Germinal center (tissue), 1 donor: ENCODE measurements at regions not wholly inside any gene's neighbourhood (a gene's known extent, or its start where the extent isn't known, plus 50 kb on each side); places are given as distances from the start of the nearest gene placed in this dataset.

Experiments
- DNase-seq: peaks from one replicate; pipeline ENCODE4 v3.0.0; 2012; ENCODE audit warnings: mixed read lengths, low spot score

DNA sequence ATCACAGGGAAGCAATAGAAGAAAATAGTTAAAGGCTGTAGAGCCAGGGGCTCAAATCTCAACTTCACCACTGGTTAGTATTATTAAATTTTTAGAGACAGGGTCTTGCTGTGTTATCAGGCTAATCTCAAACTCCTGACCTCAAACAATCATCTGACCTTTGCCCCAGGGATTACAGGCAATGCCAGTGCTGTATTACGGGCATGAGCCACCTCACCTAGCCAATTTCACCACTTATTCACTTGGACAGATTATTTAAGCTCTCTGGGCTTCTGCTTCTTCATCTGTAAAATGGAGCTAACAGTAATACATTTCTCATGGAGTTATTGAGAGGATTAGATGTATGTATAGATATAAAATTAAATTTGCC lies 155.9 kb upstream of the KLF4 start:
- no peak for DNase-seq

DNA sequence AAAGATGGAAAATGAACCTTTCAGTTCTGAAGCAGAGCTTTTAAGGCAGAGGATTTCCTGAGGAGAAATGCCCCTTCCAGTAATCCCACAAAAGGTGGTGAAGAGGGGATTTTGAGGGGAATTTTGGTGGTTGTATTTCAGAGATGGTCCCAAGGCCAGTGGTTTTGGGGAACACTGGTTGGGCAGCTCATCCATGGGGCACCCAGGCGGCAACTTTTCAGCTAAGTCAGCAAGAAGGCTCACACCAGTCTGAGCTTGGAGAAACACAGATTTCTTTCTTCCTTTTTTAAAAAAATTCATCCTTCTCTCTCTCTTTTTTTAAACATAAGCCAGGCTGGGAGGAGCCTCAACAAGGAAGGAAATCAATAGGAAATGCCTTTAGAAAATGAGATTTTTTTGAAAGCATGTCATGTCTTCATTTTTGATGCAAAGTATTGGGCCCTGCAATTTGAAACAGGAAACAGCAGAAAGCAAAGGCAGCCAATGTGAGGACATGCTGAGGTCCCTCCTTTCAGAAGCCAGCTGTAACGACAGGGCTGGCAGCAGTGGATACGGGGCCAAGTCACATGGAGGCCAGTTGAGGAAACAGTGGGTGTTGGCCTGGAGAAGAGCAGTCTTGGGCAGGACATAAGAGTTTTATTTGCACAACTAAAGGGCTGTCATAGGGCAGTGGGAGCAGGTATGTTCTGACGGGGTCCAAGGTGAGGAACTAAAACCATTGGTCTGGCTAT lies 155.3 kb upstream of the KLF4 start:
- DNase-seq: no peak

DNA sequence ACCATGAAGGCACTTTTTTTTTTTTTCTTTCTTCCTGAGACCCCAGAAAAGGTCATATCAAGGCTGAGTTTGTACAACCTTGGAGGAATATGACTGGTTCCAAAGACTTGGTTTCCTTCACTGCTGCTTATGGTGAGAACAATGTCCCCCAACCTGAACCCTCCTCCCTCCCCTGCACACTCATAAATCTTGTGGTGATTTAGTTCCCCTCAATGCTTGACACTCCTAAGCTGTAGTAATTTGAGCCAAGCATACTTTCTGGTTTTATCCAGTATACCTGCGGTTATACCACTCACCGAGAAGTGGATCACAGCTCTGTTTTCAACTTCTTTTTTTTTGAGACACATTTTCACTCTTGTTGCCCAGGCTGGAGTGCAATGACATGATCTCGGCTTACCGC lies 149.9 kb upstream of the KLF4 start:
- no peak for DNase-seq

DNA sequence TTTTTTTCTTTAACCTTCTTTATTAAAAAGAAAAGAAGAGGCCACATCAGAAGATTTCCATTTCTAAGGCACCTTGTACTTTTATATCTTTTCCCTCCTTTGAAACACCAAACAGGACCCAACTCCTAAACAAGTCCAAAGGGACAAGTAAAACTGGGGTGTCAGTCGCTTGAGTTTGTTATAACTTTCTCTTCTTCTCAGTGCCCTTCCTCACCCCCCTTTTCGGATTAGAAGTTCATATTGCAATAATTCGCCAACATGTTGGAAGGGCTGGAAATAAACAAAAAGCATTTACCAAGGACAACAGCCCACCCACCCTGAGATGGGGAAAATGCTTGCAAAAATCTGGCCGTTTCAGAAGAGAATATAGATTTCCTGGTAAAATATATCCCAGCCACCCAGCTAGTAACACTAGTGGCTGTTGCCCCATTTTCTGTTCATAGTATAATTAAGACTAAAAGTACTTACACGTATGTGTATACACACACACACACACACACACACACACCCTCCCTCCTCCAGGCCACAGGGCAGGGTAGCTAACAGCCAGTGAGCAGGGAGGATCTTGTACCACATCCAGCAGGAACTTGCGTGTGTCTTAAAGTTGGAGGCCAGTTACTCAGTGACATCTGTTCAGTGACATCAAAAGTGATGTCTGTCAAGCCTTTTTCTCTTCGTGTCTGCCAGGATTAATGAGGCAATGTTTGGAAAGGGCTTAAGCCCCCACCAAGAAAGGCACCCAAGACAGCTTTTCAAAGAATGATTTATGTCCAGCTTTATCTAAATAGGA lies 149.1 kb upstream of the KLF4 start:
- DNase-seq: no peak

DNA sequence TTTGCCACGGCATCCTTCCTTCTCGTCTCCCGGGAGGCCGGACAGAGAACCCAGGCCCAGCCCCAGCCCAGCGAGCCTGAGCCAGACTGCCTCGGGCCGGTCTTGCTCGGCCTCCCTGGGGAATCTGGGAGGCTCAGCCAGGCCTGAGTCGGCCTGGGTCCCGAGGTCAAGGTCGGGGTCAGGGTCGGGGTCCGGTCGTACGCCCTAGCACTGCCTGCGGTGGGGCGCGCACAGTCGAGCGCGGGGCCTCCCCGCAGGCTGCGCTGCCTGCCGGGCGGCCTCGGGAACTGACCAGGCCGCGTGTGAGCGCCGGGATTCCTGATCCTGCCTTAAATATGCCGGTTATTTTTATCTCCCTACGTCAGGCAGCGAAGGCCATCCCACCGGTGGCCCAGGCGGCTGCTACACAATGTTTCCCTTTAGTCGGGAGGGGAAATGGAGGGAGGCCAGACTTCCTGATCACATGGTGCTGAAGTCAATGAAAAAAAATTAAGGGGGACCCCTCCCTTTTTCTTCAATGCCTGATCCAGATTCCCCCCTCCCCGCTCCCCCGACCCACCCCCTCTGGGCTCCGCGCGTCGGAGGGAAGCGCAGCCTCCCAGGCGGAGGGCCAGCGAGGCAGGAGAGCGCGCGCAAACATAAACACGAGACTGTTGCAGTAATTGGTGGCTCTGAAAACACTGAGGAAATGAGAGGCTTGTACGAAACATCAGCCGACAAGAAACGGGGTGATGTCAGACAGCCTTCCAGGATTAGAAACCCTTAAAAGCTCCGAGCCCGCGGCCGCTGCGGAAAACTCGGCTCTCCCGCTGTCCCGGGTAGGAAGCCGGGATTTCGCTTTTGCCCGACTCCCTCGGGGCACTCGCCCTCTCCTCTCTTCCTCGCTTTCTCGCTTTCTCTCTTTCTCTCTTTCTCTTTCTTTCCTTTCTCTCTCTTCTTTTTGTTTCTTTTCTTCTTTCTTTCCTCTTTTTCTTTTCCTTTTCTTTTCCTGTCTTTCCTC lies 148.2 kb upstream of the KLF4 start:
- peak; percentile 8 for DNase-seq

DNA sequence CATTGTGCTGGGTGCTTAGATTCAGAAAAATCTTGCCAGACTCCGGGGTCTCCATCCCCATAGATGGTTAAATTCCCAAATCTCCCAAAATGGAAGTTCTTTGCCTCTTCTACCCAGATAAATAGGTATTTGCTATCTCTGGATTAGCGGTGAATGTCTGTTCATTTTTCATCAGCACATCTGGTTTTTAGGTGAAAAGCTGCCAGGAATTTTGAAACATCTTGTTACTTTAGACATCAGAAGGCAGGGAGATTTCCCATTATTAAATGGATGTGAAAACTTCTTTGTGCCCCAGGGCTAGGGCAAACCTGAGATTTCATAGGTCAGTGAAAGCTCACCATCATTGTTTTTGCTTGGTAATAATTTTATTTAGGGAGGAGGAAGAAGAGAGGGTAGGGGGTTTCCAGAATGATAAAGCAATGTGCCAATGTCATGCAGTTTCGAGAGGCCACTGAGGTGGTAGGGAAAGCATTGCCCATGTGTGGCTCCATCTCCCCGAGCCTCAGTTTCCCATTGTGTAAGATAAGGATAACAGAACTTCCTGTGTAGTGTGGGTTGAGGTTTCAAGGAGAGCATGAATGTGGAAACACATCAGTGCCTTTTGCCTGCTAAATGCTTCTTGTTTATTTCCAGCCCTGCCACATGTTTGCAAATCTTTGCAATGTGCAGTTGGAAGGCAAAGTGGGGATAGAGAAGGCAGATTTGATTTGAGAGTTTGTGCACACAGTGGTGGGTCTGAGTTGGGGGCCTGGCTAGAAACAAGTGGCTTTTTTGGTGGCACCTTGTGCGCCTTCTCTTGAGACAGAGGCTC lies 147.2 kb upstream of the KLF4 start:
- no peak for DNase-seq

DNA sequence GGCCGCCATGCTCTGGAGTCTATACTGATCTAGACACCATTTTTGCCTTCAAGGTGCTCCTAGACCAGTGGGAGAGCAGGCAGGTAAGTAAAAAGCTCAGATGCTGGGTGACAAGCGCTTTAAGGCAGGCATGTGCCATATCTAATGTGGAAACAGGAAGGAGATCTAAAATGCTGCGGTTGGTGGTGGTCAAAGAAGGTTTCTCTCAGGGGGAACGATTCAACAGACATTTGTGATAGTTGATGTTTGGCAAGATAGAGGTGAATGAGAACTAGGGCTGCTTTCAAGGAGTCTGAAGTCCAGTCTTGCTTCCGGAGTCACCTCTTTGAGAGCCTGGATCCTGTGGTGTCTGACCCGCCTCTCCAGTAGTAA lies 146.2 kb upstream of the KLF4 start:
- DNase-seq: no peak

DNA sequence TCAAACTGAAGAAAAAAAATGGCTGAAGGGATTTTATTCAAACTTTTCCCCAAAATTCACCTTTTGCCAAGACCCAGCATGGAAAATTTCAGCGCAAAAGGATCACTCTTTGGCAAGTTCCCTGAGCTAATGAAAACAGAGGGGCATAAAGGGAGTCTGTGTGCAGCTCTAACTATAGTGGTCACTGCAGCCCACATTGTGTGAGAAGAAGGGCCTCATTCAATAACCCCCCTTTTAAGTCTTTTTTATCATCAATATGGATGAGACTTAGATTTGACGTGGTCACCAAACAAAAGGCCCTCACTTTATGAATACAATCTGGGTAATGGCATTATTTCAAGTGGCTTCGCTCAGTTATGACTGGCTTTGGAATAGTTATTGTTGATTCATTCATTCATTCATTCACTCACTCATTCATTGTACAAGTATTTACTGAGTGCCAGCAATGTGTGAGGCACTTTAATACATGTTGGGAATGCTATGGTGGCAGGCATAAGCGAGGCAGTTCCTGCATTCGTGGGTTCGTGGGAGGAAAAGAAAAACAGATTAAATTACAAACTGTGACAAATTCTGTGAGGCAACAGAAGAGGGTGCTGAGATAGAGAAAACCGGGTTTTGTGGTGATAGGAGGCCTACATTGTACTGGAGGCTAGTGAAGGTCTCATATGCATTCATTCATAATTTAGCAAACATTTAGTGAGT lies 145.7 kb upstream of the KLF4 start:
- DNase-seq: no peak

DNA sequence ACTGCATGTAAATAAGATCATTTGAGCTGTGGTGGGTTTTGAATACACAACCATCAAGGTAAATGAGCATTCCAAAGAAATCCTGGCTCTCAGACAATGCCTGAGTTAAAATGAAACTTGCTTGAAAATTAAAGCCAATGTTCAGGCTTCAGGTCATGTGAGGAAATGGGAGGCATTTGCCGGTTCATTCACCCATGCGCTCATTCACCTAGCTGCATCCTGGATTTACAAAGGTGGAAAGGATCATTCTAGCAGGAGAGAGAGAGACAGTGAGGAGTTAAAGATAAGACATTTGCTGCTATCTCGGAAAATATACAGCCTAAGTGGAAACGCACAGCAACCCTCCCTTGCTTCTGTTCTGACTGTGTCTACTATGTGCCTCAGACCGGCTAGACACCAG lies 143.8 kb upstream of the KLF4 start:
- no peak for DNase-seq

DNA sequence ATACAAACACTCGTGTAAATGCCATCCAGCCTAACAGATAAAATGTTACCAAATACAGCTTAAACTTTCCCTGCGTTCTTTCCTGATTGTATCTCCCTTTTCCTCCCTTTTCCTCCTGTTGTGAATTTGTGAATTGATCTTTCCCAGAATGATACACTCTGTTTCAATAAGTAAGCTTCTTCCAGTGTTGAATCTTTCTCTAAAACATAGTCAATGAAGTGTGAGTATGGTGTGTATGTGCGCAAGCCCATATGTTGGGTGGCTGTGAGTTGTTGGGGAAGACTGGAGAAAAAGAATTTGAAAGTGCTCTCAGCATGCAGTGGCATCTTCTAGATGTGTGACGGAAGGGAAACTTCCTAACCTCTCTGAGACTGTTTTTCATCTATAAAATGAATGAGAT lies 143.1 kb upstream of the KLF4 start:
- no peak for DNase-seq

DNA sequence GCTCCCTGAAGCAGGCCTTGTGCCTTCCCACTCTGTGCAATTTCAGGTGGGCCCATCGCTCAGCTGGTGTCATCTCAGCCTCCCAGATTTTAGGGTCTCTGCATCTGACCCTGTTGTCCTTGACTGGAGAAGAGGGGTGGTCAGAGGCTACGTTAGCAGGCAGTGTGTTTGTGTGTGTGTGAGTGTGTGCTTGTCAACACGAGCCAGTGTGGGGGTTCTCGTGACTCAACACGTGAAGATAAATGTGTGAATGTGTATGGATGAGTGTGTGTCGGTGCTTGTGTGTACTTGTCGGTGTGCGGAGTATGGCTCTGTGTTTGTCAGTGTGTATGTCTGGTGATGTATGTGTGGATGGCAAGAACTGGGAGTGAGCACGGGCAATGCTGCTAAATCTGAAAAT lies 142.6 kb upstream of the KLF4 start:
- no peak for DNase-seq

DNA sequence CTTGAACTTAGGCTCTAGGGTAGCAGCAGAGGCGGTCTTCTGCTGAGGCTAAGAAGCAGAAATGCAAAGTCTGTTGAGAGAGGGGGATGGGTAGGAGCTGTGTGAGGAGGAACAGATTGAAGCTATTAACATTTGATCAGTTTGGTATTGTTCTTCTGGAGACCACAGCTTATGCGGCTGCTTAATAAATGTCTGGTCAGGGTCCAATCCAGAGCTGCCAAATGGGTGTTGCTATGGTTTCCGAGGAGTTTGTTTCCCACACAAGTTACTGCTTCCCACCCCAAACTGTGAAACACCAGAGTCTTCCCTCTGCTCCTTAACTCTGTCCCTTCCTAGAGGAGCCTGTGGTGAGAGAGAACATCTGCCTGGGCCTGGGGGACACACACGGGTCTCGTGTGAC lies 142.2 kb upstream of the KLF4 start:
- no peak for DNase-seq

DNA sequence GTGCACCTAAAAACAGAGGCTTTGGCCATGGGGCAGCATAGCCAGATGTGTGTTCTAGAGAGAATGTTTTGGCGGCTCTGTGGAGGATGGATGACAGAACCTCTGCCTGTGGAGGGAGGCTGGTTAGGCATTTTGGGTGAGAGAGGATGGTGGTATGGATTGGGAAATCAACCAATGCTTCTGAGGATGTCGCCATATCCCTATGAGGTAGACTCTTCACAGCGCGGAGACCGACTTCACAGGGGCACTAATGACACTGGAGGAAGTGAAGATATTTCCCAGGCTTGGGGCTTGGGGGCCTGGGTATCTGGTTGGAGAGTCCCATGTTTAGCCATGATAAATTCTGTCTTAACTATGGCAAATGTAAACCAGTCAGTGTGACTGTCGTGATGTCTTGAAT lies 140.6 kb upstream of the KLF4 start:
- DNase-seq: no peak

DNA sequence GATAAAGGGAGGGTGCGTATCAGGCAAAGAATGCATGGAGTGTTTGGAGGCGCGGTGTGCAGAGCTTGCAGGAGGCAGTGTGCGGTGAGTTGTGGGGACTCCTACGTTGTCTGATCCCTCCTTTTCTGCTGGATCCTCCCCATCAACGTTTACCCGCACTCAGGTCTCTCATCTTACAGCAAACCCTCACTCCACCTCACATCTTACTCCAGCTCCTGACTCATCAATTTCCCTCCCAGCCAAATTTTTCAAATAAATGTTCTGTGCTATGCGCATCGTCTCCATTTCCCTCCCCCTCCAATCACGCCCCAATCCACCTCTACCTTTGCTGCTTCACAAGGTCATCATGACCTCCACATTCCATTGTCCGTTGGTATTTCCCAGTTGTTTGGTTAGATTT lies 138.9 kb upstream of the KLF4 start:
- no peak for DNase-seq

DNA sequence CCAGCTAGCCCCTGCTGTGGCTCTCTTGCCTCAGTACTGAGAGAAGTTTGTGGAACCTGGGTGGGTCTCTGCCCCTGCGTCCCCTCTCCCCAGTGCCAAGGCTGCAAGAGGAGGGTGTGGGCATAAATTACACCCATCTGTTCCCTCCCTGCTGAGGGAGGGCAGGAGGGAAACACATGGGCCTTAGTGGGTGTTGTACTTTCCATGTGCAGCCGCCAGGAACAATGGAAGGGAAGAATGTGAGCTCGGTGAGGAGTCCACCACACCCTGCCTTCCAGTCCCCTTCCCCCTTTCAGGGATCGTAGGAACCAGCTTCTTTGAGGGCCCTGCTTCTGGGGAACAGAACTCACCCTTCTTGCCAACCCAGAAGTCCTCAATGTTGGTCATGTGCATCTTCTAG lies 138.2 kb upstream of the KLF4 start:
- DNase-seq: no peak

DNA sequence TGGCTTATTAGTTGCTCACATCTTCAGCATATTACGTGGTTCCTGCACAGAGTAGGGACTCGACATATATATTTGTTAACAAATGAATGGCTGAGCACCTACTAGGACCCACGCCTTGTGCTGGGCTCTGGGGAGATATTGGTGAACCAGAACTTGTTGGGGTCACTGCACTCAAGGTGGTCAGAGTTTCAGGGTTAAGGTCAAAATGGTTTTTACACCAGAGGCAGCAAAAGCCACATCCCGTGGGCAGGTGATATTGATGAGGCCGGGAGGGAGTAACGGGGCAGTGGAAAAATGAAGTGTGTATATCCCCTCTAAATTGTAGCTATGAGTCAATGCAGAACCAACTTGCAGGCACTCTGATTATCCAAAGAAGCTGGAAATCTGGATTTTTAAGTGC lies 136.5 kb upstream of the KLF4 start:
- no peak for DNase-seq

DNA sequence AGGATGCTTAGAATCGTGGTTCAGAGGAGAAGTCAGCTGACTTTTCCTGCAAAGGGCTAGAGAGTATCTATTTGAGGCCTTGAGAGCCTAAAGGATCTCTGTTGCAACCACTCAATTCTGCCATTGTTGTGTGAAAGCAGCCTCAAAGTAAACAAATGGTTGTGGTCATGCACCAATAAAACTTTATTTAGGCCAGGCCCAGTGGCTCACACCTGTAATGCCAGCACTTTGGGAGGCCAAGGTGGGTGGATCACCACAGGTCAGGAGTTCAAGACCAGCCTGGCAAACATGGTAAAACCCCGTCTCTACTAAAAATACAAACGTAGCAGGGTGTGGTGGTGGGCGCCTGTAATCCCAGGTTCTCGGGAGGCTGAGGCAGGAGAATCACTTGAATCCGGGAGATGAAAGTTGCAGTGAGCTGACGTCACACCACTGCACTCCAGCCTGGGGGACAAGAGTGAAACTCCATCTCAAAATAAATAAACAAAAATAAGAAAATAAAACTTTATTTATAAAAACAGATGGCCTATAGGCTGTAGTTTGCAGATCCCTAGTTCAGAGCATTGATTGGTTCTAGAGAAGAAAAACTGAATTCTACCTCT lies 135.9 kb upstream of the KLF4 start:
- no peak for DNase-seq

DNA sequence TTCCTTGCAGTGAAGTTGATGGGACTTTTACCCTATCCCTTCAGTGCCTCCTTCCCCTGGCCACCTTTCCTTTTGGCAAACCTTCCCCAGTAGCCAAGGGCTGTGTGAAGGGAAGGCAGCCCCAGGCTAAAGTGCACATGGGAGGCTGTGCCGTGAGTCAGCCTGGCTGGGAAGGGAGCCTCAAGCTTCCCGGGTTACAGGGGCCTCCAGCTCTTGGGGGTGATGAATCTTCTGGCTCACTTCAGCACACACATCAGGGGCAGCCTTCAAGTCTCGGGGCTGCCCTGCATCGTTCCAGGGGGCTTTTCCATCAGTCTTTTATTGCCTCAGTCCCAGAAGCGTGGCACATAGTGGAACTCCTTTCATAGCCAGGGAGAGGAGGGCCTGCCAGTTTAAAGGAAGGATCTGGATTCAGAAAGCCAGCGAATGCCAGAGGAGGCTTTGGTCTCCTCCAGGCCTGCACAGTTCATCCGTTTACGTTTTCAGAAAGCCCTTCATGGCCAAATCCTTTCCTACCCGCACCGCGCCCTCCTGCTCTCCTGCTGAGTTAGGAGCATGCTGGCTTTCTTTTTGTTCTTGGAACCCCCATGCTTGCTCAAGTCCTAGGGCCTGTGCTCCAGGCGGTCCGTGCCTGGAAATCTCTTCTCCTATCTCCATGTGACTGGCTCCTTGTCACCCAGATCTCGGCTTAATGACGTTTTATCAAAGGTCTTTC lies 134.8 kb upstream of the KLF4 start:
- DNase-seq: no peak

DNA sequence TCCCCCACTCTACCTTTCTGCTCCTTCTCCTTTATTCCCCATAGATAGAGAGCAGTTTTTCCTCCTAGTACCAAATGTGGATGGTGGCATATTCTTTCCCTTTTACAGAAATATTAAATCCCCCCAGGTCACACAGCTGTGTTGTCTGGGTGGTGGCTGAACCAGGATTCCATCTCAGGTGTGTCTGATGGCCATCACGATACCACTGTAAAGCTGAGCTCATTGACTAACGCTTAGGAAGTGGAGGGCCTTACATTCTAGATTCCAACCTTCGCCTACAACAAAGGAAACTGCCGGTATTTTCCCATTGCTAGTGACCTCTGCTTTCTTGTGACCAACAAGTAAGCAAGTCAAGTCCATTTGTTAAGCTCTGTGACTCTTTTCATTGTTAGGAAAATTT lies 131.9 kb upstream of the KLF4 start:
- no peak for DNase-seq

DNA sequence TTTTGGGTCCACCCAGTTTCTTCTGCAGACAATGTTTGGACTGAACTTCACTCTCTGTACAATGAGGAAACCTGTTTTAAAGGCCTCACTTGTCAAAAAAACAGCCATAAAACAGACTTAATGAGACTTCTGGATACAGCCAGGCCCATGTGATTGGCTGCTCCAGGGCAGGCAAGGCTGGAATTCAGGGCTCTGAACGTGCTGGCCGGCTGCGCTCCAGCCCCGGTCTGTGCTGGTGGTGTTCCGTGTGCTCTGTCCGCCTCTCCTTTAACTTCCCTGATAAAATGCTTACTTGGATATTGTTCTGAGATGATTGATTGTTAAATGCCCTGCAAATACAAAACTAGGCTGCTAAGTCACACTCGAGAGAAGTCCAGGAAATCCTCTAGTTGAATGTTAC lies 131.2 kb upstream of the KLF4 start:
- DNase-seq: no peak
